ENCODE measurements at regions not wholly inside any gene's neighbourhood (a gene's known extent, or its start where the extent isn't known, plus 50 kb on each side); places are given as distances from the start of the nearest gene placed in this dataset.

DNA sequence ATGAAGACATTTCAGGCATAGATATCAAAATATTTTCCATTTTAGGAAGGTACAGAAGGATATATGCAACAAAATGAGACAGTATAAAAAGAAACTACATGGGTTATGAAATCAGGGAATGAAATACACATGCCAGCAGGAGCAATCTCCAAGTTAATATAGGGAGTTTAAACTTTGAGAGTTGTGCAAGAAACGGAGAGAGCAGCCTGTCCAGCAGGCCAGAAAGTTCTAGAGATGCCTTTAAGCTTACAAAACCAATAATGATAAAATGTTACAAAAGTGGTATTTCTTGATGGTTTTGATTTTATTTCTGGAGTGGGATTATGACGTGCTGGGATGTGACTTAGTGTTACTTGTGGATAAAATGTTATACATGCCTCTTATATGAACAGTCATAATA lies 2047.9 kb downstream of the ARAP2 start:
- intact Hi-C loops (cut with micrococcal nuclease; ENCODE audit: unreplicated experiment), result no loop called here
- no peaks in the 10 kb centered on the region for H3K9me2 ChIP-seq (ENCODE audit: insufficient read depth, low read length)
- no peak for DNase-seq (ENCODE audit: low spot score)
- H4K20me1 ChIP-seq (ENCODE audit: insufficient read depth, low read length), result no peaks in the 10 kb centered on the region
- H3K4me3 ChIP-seq (ENCODE audit: low read depth, low read length, poor library complexity, severe bottlenecking), result no peak overlapping the region
- H3K9me3 ChIP-seq (ENCODE audit: low read length), result no peaks in the 10 kb centered on the region
- H3K79me2 ChIP-seq (ENCODE audit: insufficient read depth, low read depth, low read length), result no peaks in the 10 kb centered on the region
- BruUV-seq (replicated peaks), result no TSS peak
- ChIA-PET POLR2A (interaction anchor here (0.6 kb wide), 1 partner anchor 551 kb away, joined by 3 read pairs; no protein-coding TSS in a partner anchor), CTCF (ENCODE audit: unreplicated experiment) (no interaction called here)
- no peak for TF ChIP-seq EZH2phosphoT487 (IDR thresholded peaks at IDR 0.05; ENCODE audit: borderline replicate concordance, low read depth, low read length)
- TF ChIP-seq, protein P1, sequence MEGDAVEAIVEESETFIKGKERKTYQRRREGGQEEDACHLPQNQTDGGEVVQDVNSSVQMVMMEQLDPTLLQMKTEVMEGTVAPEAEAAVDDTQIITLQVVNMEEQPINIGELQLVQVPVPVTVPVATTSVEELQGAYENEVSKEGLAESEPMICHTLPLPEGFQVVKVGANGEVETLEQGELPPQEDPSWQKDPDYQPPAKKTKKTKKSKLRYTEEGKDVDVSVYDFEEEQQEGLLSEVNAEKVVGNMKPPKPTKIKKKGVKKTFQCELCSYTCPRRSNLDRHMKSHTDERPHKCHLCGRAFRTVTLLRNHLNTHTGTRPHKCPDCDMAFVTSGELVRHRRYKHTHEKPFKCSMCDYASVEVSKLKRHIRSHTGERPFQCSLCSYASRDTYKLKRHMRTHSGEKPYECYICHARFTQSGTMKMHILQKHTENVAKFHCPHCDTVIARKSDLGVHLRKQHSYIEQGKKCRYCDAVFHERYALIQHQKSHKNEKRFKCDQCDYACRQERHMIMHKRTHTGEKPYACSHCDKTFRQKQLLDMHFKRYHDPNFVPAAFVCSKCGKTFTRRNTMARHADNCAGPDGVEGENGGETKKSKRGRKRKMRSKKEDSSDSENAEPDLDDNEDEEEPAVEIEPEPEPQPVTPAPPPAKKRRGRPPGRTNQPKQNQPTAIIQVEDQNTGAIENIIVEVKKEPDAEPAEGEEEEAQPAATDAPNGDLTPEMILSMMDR (conservative IDR thresholded peaks at IDR 0.05; ENCODE audit: low read length), result no peak
- H3K4me2 ChIP-seq (ENCODE audit: low read length), result no peak overlapping the region
- no peak overlapping the region for H3K27ac ChIP-seq (ENCODE audit: low read depth, low read length, poor library complexity, severe bottlenecking)
- no peaks in the 10 kb centered on the region for H3K36me3 ChIP-seq (ENCODE audit: insufficient read depth, low read length)
- no peak overlapping the region for H2AFZ ChIP-seq (ENCODE audit: low read length)
- no peaks in the 10 kb centered on the region for H3K4me1 ChIP-seq (ENCODE audit: insufficient read depth, low read length, poor library complexity, severe bottlenecking)

GRCh38 chr4:34198966-34199365 lies 2045.3 kb downstream of the ARAP2 start:
- BruUV-seq (replicated peaks), result no TSS peak
- no peak for TF ChIP-seq EZH2phosphoT487 (IDR thresholded peaks at IDR 0.05; ENCODE audit: borderline replicate concordance, low read depth, low read length)
- TF ChIP-seq, protein P1 (conservative IDR thresholded peaks at IDR 0.05; ENCODE audit: low read length), result no peak
- intact Hi-C loops (cut with micrococcal nuclease; ENCODE audit: unreplicated experiment), result no loop called here
- Histone ChIP-seq H3K9me3 (ENCODE audit: low read length) (no peaks in the 10 kb centered on the region), H3K4me2 (ENCODE audit: low read length) (no peak overlapping the region), H4K20me1 (ENCODE audit: insufficient read depth, low read length) (no peaks in the 10 kb centered on the region), H3K36me3 (ENCODE audit: insufficient read depth, low read length) (no peaks in the 10 kb centered on the region), H3K4me3 (ENCODE audit: low read depth, low read length, poor library complexity, severe bottlenecking) (no peak overlapping the region), H2AFZ (ENCODE audit: low read length) (no peak overlapping the region), H3K9me2 (ENCODE audit: insufficient read depth, low read length) (no peaks in the 10 kb centered on the region), H3K79me2 (ENCODE audit: insufficient read depth, low read depth, low read length) (no peaks in the 10 kb centered on the region), H3K27ac (ENCODE audit: low read depth, low read length, poor library complexity, severe bottlenecking) (no peak overlapping the region), H3K4me1 (ENCODE audit: insufficient read depth, low read length, poor library complexity, severe bottlenecking) (no peaks in the 10 kb centered on the region)
- no peak for DNase-seq (ENCODE audit: low spot score)
- ChIA-PET CTCF (ENCODE audit: unreplicated experiment) (no interaction called here), POLR2A (interaction anchor here (0.6 to 0.8 kb wide), 4 partner anchors 9 to 148 kb away, joined by 3 to 6 read pairs (median 3); no protein-coding TSS in a partner anchor)

GRCh38 chr4:34200535-34200934 lies 2043.8 kb downstream of the ARAP2 start:
- no peak overlapping the region for H2AFZ ChIP-seq (ENCODE audit: low read length)
- no peak for DNase-seq (ENCODE audit: low spot score)
- no peak overlapping the region for H3K4me2 ChIP-seq (ENCODE audit: low read length)
- intact Hi-C loops (cut with micrococcal nuclease; ENCODE audit: unreplicated experiment), result no loop called here
- no peaks in the 10 kb centered on the region for H3K79me2 ChIP-seq (ENCODE audit: insufficient read depth, low read depth, low read length)
- no peak for TF ChIP-seq EZH2phosphoT487 (IDR thresholded peaks at IDR 0.05; ENCODE audit: borderline replicate concordance, low read depth, low read length)
- TF ChIP-seq, protein P1 (conservative IDR thresholded peaks at IDR 0.05; ENCODE audit: low read length), result no peak
- H3K4me3 ChIP-seq (ENCODE audit: low read depth, low read length, poor library complexity, severe bottlenecking), result no peak overlapping the region
- no peaks in the 10 kb centered on the region for H3K9me3 ChIP-seq (ENCODE audit: low read length)
- no peaks in the 10 kb centered on the region for H3K36me3 ChIP-seq (ENCODE audit: insufficient read depth, low read length)
- H3K4me1 ChIP-seq (ENCODE audit: insufficient read depth, low read length, poor library complexity, severe bottlenecking), result no peaks in the 10 kb centered on the region
- POLR2A ChIA-PET, result interaction anchor here (0.7 kb wide), 1 partner anchor 184 kb away, joined by 3 read pairs; no protein-coding TSS in a partner anchor
- no TSS peak for BruUV-seq (replicated peaks)
- H4K20me1 ChIP-seq (ENCODE audit: insufficient read depth, low read length), result no peaks in the 10 kb centered on the region
- CTCF ChIA-PET (ENCODE audit: unreplicated experiment), result no interaction called here
- no peak overlapping the region for H3K27ac ChIP-seq (ENCODE audit: low read depth, low read length, poor library complexity, severe bottlenecking)
- H3K9me2 ChIP-seq (ENCODE audit: insufficient read depth, low read length), result no peaks in the 10 kb centered on the region
